Neural cell (in vitro differentiated cells): ENCODE measurements at regions not wholly inside any gene's neighbourhood (a gene's known extent, or its start where the extent isn't known, plus 50 kb on each side); places are given as distances from the start of the nearest gene placed in this dataset.

Source experiments
- H2AFZ ChIP-seq: fragments of 200-600, 300-800 bp; sonication (generic), shearing (Covaris generic); 2 replicates; pipeline ENCODE4 v1.6.0; 2014; ENCODE audit warnings: low read depth, mild to moderate bottlenecking, antibody characterized with exemption, low read length, moderate library complexity
- H3F3A ChIP-seq: fragments of 200-600 bp; shearing (Covaris generic); 2 replicates; pipeline ENCODE4 v1.6.1; 2016; ENCODE audit warnings: mild to moderate bottlenecking, moderate library complexity, mixed read lengths, antibody characterized with exemption, low read length; ENCODE audit not compliant: insufficient read depth, poor library complexity, severe bottlenecking
- H3K27ac ChIP-seq: fragments of 200-600, 300-800 bp; sonication (generic), shearing (Covaris generic); 2 replicates; pipeline ENCODE4 v1.5.1; 2014; ENCODE audit warnings: mild to moderate bottlenecking, low read length, moderate library complexity
- H3K27me3 ChIP-seq: fragments of 300-800, 200-600 bp; sonication (generic), shearing (Covaris generic); 2 replicates; pipeline ENCODE4 v1.6.0; 2014; ENCODE audit warnings: mild to moderate bottlenecking, low read depth, low read length, moderate library complexity; ENCODE audit not compliant: insufficient read depth
- H3K36me3 ChIP-seq: fragments of 300-800, 200-600 bp; sonication (generic), shearing (Covaris generic); 2 replicates; pipeline ENCODE4 v1.5.1; 2014; ENCODE audit warnings: mild to moderate bottlenecking, antibody characterized with exemption, low read length, moderate library complexity; ENCODE audit not compliant: insufficient read depth
- H3K4me2 ChIP-seq: fragments of 300-800, 200-600 bp; sonication (generic), shearing (Covaris generic); 2 replicates; pipeline ENCODE4 v1.6.0; 2014; ENCODE audit warnings: mild to moderate bottlenecking, low read length
- H3K4me3 ChIP-seq: fragments of 300-800, 200-600 bp; sonication (generic), shearing (Covaris generic); 2 replicates; pipeline ENCODE4 v1.5.1; 2014; ENCODE audit warnings: mild to moderate bottlenecking, low read length, moderate library complexity
- H3K79me2 ChIP-seq: fragments of 200-600 bp; shearing (Covaris generic); replicated peaks from 2 replicates; pipeline ENCODE4 v1.6.0; 2014; ENCODE audit warnings: mild to moderate bottlenecking, low read length, moderate library complexity; ENCODE audit not compliant: insufficient read depth
- H3K9ac ChIP-seq: fragments of 300-800, 200-600 bp; sonication (generic), shearing (Covaris generic); 2 replicates; pipeline ENCODE4 v1.6.1; 2016; ENCODE audit warnings: mild to moderate bottlenecking, low read length, mixed read lengths
- H3K9me2 ChIP-seq: fragments of 200-600 bp; shearing (Covaris generic); 2 replicates; pipeline ENCODE4 v1.6.1; 2016; ENCODE audit warnings: mild to moderate bottlenecking, low read length, mixed read lengths; ENCODE audit not compliant: insufficient read depth
- H3K9me3 ChIP-seq: fragments of 200-600, 300-800 bp; sonication (generic), shearing (Covaris generic); 2 replicates; pipeline ENCODE4 v1.6.1; 2016; ENCODE audit warnings: mild to moderate bottlenecking, mixed run types, low read length, moderate library complexity, mixed read lengths
- H4K20me1 ChIP-seq: fragments of 200-600 bp; shearing (Covaris generic); 2 replicates; pipeline ENCODE4 v1.6.1; 2016; ENCODE audit warnings: mild to moderate bottlenecking, mixed run types; ENCODE audit not compliant: insufficient read depth
- CTCF ChIP-seq: fragments of 450-650 bp; IDR thresholded peaks from 2 replicates; pipeline ENCODE4 v1.5.1; 2014; ENCODE audit warnings: antibody characterized with exemption, mild to moderate bottlenecking, moderate library complexity; ENCODE audit not compliant: poor library complexity, severe bottlenecking
- EP300 ChIP-seq: fragments of 450-650 bp; conservative IDR thresholded peaks from 2 replicates; pipeline ENCODE4 v1.6.1; 2014; ENCODE audit warnings: antibody characterized with exemption, mild to moderate bottlenecking, moderate library complexity; ENCODE audit not compliant: poor library complexity, severe bottlenecking
- EZH2 ChIP-seq: fragments of 200-600, 300-800 bp; shearing (Covaris generic), sonication (generic); IDR thresholded peaks from 2 replicates; pipeline ENCODE4 v1.6.1; 2014; ENCODE audit warnings: antibody characterized with exemption, low read length, borderline replicate concordance, mild to moderate bottlenecking; ENCODE audit not compliant: insufficient read depth, poor library complexity, severe bottlenecking
- MXI1 ChIP-seq: fragments of 450-650 bp; conservative IDR thresholded peaks from 2 replicates; pipeline ENCODE4 v1.6.1; 2014; ENCODE audit warnings: antibody characterized with exemption, mild to moderate bottlenecking; ENCODE audit not compliant: poor library complexity, severe bottlenecking
- POLR2AphosphoS5 ChIP-seq: IDR thresholded peaks from 2 replicates; pipeline ENCODE4 v1.6.1; 2012
- RAD21 ChIP-seq: fragments of 450-650 bp; conservative IDR thresholded peaks from 2 replicates; pipeline ENCODE4 v1.6.1; 2014; ENCODE audit warnings: antibody characterized with exemption, mild to moderate bottlenecking, moderate library complexity
- REST ChIP-seq: IDR thresholded peaks from 2 replicates; pipeline ENCODE4 v1.6.1; 2012; ENCODE audit warnings: borderline replicate concordance
- SMC3 ChIP-seq: fragments of 450-650 bp; conservative IDR thresholded peaks from 2 replicates; pipeline ENCODE4 v1.6.1; 2014; ENCODE audit warnings: antibody characterized with exemption, mild to moderate bottlenecking, moderate library complexity; ENCODE audit not compliant: poor library complexity
- TAF1 ChIP-seq: IDR thresholded peaks from 2 replicates; pipeline ENCODE4 v1.6.1; 2012; ENCODE audit warnings: low read depth

GRCh38 chr16:51009359-51009758 is 141.7 kb downstream of the SALL1 start:
- H3K27me3 ChIP-seq = no peaks in the 10 kb centered on the region
- H4K20me1 ChIP-seq = no peaks in the 10 kb centered on the region
- no peak overlapping the region for H2AFZ ChIP-seq
- H3K4me3 ChIP-seq = no peak overlapping the region
- H3K27ac ChIP-seq = no peak overlapping the region
- H3K4me2 ChIP-seq = no peak overlapping the region
- no peaks in the 10 kb centered on the region for H3K9me3 ChIP-seq
- H3K79me2 ChIP-seq = no peaks in the 10 kb centered on the region
- H3K9ac ChIP-seq = no peak overlapping the region
- no peaks in the 10 kb centered on the region for H3K36me3 ChIP-seq
- H3K9me2 ChIP-seq = no peaks in the 10 kb centered on the region
- TF ChIP-seq RAD21 (no peak), POLR2AphosphoS5 (no peak)
- H3F3A ChIP-seq = no peaks in the 10 kb centered on the region

- no peak overlapping the region for H3K27ac ChIP-seq
- no peak overlapping the region for H3K9ac ChIP-seq
- no peak overlapping the region for H3K4me3 ChIP-seq
- no peak for TF ChIP-seq CTCF
- TF ChIP-seq REST = no peak
- no peaks in the 10 kb centered on the region for H3K27me3 ChIP-seq
- H3K9me3 ChIP-seq = no peaks in the 10 kb centered on the region
- H3K79me2 ChIP-seq = no peaks in the 10 kb centered on the region
- no peak overlapping the region for H3K4me2 ChIP-seq
- no peaks in the 10 kb centered on the region for H4K20me1 ChIP-seq
- H3F3A ChIP-seq = no peaks in the 10 kb centered on the region
- no peaks in the 10 kb centered on the region for H3K9me2 ChIP-seq
- H2AFZ ChIP-seq = no peak overlapping the region
- no peaks in the 10 kb centered on the region for H3K36me3 ChIP-seq
These were observed 142.5 kb downstream of the SALL1 start for GRCh38 chr16:51008607-51009006.

GRCh38 chr16:51008037-51008436 is 143.0 kb downstream of the SALL1 start:
- Histone ChIP-seq H2AFZ (no peak overlapping the region), H3K9me2 (no peaks in the 10 kb centered on the region), H4K20me1 (no peaks in the 10 kb centered on the region), H3K36me3 (no peaks in the 10 kb centered on the region), H3K27me3 (no peaks in the 10 kb centered on the region), H3K4me3 (no peak overlapping the region), H3K79me2 (no peaks in the 10 kb centered on the region), H3F3A (no peaks in the 10 kb centered on the region), H3K4me2 (no peak overlapping the region), H3K9ac (no peak overlapping the region), H3K9me3 (no peaks in the 10 kb centered on the region), H3K27ac (no peak overlapping the region)
- no peak for TF ChIP-seq SMC3
- no peak for TF ChIP-seq POLR2AphosphoS5
- TF ChIP-seq CTCF = no peak
- no peak for TF ChIP-seq EZH2
- no peak for TF ChIP-seq MXI1
- no peak for TF ChIP-seq EP300
- no peak for TF ChIP-seq REST
- no peak for TF ChIP-seq TAF1
- no peak for TF ChIP-seq RAD21
